Keratinocyte (primary cell): ENCODE measurements at regions not wholly inside any gene's neighbourhood (a gene's known extent, or its start where the extent isn't known, plus 50 kb on each side); places are given as distances from the start of the nearest gene placed in this dataset.

ENCODE experiments used
- DNase-seq: peaks from one replicate; pipeline ENCODE4 v3.0.0-alpha.2; 2011; ENCODE audit warnings: low read depth, missing footprints, low spot score
- FAIRE-seq: peaks from 2 replicates; lab custom pipeline; 2011; peaks lifted over from hg19 to GRCh38; lab: Jason Lieb, UNC
- H2AFZ ChIP-seq: 2 replicates; pipeline ENCODE4 v1.6.0; 2012; ENCODE audit warnings: low read length, control low read depth, inconsistent platforms; ENCODE audit not compliant: control insufficient read depth
- H3K27ac ChIP-seq: 2 replicates; pipeline ENCODE4 v1.5.1; 2011; ENCODE audit warnings: low read length; ENCODE audit not compliant: control insufficient read depth, insufficient read depth
- H3K27me3 ChIP-seq: 3 replicates; pipeline ENCODE4 v1.6.0; 2011; ENCODE audit warnings: low read length; ENCODE audit not compliant: control insufficient read depth, insufficient read depth; ENCODE audit errors: extremely low read depth
- H3K36me3 ChIP-seq, 2 experiments: 2 replicates in 1 of 2; 3 replicates in 1 of 2; pipeline ENCODE4 v1.5.1; 2011; ENCODE audit warnings: low read length in 2 of 2, mild to moderate bottlenecking in 1 of 2; ENCODE audit not compliant: control insufficient read depth in 2 of 2, insufficient read depth in 2 of 2; ENCODE audit errors: extremely low read depth in 1 of 2
- H3K4me1 ChIP-seq: 3 replicates; pipeline ENCODE4 v1.5.1; 2011; ENCODE audit warnings: low read length; ENCODE audit not compliant: control insufficient read depth, insufficient read depth; ENCODE audit errors: extremely low read depth
- H3K4me2 ChIP-seq: 3 replicates; pipeline ENCODE4 v1.6.0; 2011; ENCODE audit warnings: low read depth, low read length; ENCODE audit not compliant: control insufficient read depth, insufficient read depth; ENCODE audit errors: extremely low read depth
- H3K4me3 ChIP-seq, 3 experiments: fragments of 200-600 bp in 1 of 3; sonication (generic) in 1 of 3; 2 replicates in 2 of 3; 3 replicates in 1 of 3; pipeline ENCODE4 v1.5.1; 2011 to 2016; ENCODE audit warnings: low read length in 3 of 3, mild to moderate bottlenecking in 3 of 3, control low read depth in 2 of 3, inconsistent platforms in 1 of 3, low read depth in 1 of 3, mixed read lengths in 1 of 3, mixed run types in 1 of 3, moderate library complexity in 1 of 3; ENCODE audit not compliant: control insufficient read depth in 2 of 3, insufficient read depth in 2 of 3; ENCODE audit errors: extremely low read depth in 1 of 3
- H3K79me2 ChIP-seq: 2 replicates; pipeline ENCODE4 v1.6.0; 2012; ENCODE audit warnings: low read length; ENCODE audit not compliant: control insufficient read depth, insufficient read depth
- H3K9ac ChIP-seq: 3 replicates; pipeline ENCODE4 v1.6.0; 2011; ENCODE audit warnings: low read length; ENCODE audit not compliant: control insufficient read depth, insufficient read depth; ENCODE audit errors: extremely low read depth
- H3K9me1 ChIP-seq: 3 replicates; pipeline ENCODE4 v1.6.0; 2011; ENCODE audit warnings: low read length; ENCODE audit not compliant: control insufficient read depth, insufficient read depth; ENCODE audit errors: extremely low read depth
- H3K9me3 ChIP-seq: 2 replicates; pipeline ENCODE4 v1.5.1; 2012; ENCODE audit warnings: low read depth, low read length; ENCODE audit not compliant: control insufficient read depth
- H4K20me1 ChIP-seq: 3 replicates; pipeline ENCODE4 v1.6.0; 2011; ENCODE audit warnings: low read length; ENCODE audit not compliant: control insufficient read depth, insufficient read depth; ENCODE audit errors: extremely low read depth
- CTCF ChIP-seq, 3 experiments: IDR thresholded peaks in 1 of 3; conservative IDR thresholded peaks in 1 of 3; optimal IDR thresholded peaks in 1 of 3; 2 replicates in 2 of 3; 3 replicates in 1 of 3; pipeline versions ENCODE3 to v1.5.1; 2011; ENCODE audit warnings: low read length in 3 of 3, mild to moderate bottlenecking in 3 of 3, moderate library complexity in 2 of 3, control low read depth in 1 of 3, inconsistent platforms in 1 of 3; ENCODE audit not compliant: insufficient read depth in 2 of 3; ENCODE audit errors: extremely low read depth in 1 of 3
- EZH2 ChIP-seq: IDR thresholded peaks from one replicate; pipeline ENCODE4 v1.6.1; 2012; ENCODE audit warnings: inconsistent platforms, mild to moderate bottlenecking, low read length, moderate library complexity
- dilution Hi-C: fragments of 300-500 bp; cut with MboI; formaldehyde crosslinking; loops from one replicate; pipeline ENCODE4 v1.7.0; 2020; ENCODE audit warnings: low sequenced_read_pairs; ENCODE audit not compliant: extremely low pct_ligation_motif_present

- no peak overlapping the region for H3K4me2 ChIP-seq
- H3K27ac ChIP-seq, result no peak overlapping the region
- H3K9me3 ChIP-seq, result no peaks in the 10 kb centered on the region
- DNase-seq (peak; percentile 44), FAIRE-seq (peak; percentile 89)
- H2AFZ ChIP-seq, result no peak overlapping the region
- H3K9me1 ChIP-seq, result no peaks in the 10 kb centered on the region
- peaks cover 28% of the 10 kb centered on the region for H3K4me1 ChIP-seq
- TF ChIP-seq CTCF (optimal IDR thresholded peaks at IDR 0.05 in 1 of 3, IDR thresholded peaks at IDR 0.05 in 1 of 3, conservative IDR thresholded peaks at IDR 0.05 in 1 of 3; ENCODE audit: extremely low read depth in 1 of 3, insufficient read depth in 2 of 3, low read length in 3 of 3) (no peak), EZH2 (no peak)
- H4K20me1 ChIP-seq, result no peaks in the 10 kb centered on the region
- H3K27me3 ChIP-seq, result no peaks in the 10 kb centered on the region
- dilution Hi-C loops, result no loop called here
- H3K9ac ChIP-seq, result no peak overlapping the region
- no peaks in the 10 kb centered on the region for H3K79me2 ChIP-seq
- no peak overlapping the region for H3K4me3 ChIP-seq
- no peaks in the 10 kb centered on the region for H3K36me3 ChIP-seq
These were observed 180.7 kb upstream of the IL15 start for GRCh38 chr4:141455651-141456050.

GRCh38 chr4:141457653-141458052, 178.7 kb upstream of the IL15 start:
- Histone ChIP-seq H3K27me3 (no peaks in the 10 kb centered on the region), H3K79me2 (no peaks in the 10 kb centered on the region), H3K4me3 (no peak overlapping the region), H3K9me3 (no peaks in the 10 kb centered on the region), H4K20me1 (no peaks in the 10 kb centered on the region), H3K36me3 (no peaks in the 10 kb centered on the region), H3K9me1 (no peaks in the 10 kb centered on the region), H3K9ac (no peak overlapping the region), H3K4me1 (peaks cover 34% of the 10 kb centered on the region), H3K4me2 (no peak overlapping the region), H3K27ac (no peak overlapping the region), H2AFZ (no peak overlapping the region)
- TF ChIP-seq EZH2 (no peak), CTCF (optimal IDR thresholded peaks at IDR 0.05 in 1 of 3, IDR thresholded peaks at IDR 0.05 in 1 of 3, conservative IDR thresholded peaks at IDR 0.05 in 1 of 3; ENCODE audit: extremely low read depth in 1 of 3, insufficient read depth in 2 of 3, low read length in 3 of 3) (no peak)
- dilution Hi-C loops, result no loop called here
- FAIRE-seq (no peak), DNase-seq (no peak)
